Heart left ventricle (tissue), 16 donors: ENCODE measurements at regions not wholly inside any gene's neighbourhood (a gene's known extent, or its start where the extent isn't known, plus 50 kb on each side); places are given as distances from the start of the nearest gene placed in this dataset.

Source experiments
- ATAC-seq, 4 donors: fragments of 200-7000 bp; cut with Tn5 transposase; one replicate each; pipeline ENCODE4 v1.9.1; 2020 to 2022; ENCODE audit warnings: moderate library complexity in 4 of 4, mild to moderate bottlenecking in 3 of 4, moderate number of reproducible peaks in 1 of 4
- DNase-seq, 5 donors: peaks; one replicate each; pipeline ENCODE4 v3.0.0-alpha.2; 2020
- H3K27ac ChIP-seq, 12 donors: fragments of 200-600 bp; sonication (generic) in 4 of 12; one replicate each; pipeline versions ENCODE4 v1.5.0 to v1.8.0; 2016 to 2022; ENCODE audit warnings: mild to moderate bottlenecking in 2 of 12
- H3K27me3 ChIP-seq, 9 donors: fragments of 200-600 bp; sonication (generic) in 2 of 9; one replicate each; pipeline versions ENCODE4 v1.5.1 to v1.8.0; 2016 to 2022; ENCODE audit warnings: mild to moderate bottlenecking in 3 of 9
- H3K36me3 ChIP-seq, 9 donors: fragments of 200-600 bp; sonication (generic) in 2 of 9; one replicate each; pipeline versions ENCODE4 v1.5.0 to v1.8.0; 2018 to 2022; ENCODE audit warnings: mild to moderate bottlenecking in 2 of 9
- H3K4me1 ChIP-seq, 12 donors: fragments of 200-600 bp; sonication (generic) in 4 of 12; one replicate each; pipeline versions ENCODE4 v1.5.0 to v1.8.0; 2016 to 2022; ENCODE audit warnings: mild to moderate bottlenecking in 3 of 12
- H3K4me3 ChIP-seq, 12 donors: fragments of 200-600 bp; sonication (generic) in 4 of 12; one replicate each; pipeline versions ENCODE4 v1.5.0 to v1.8.0; 2017 to 2022; ENCODE audit warnings: mild to moderate bottlenecking in 9 of 12, moderate library complexity in 4 of 12
- H3K9me3 ChIP-seq, 12 donors: fragments of 200-600 bp; sonication (generic) in 4 of 12; one replicate each; pipeline versions ENCODE4 v1.5.0 to v1.8.0; 2016 to 2022; ENCODE audit warnings: mild to moderate bottlenecking in 1 of 12
- POLR2A ChIP-seq, 2 donors: fragments of 450-650 bp; IDR thresholded peaks; one replicate each; pipeline ENCODE4 v1.6.1; 2017; ENCODE audit warnings: antibody characterized with exemption in 2 of 2, mild to moderate bottlenecking in 2 of 2, moderate library complexity in 2 of 2
- WGBS, 4 donors: extraction: QIAGEN DNeasy Blood & Tissue Kit in 2 of 4; methylation state at CpG; one replicate each; pipeline versions ENCODE4 v1.1.5 to v1.1.7; 2013 to 2018; 5-methylcytosine and 5-hydroxymethylcytosine counted together
- intact Hi-C, 10 donors: fragments of 100-400 bp; cut with DNase I; formaldehyde crosslinking; loops; one replicate each; pipeline versions ENCODE4 v1.11.1 to v1.14.2; 2022
- TF ChIP-seq, protein P1 (sequence below), 12 donors: fragments of 200-600 bp; sonication (generic) in 4 of 12; IDR thresholded peaks; one replicate each; pipeline versions ENCODE4 v1.5.0 to v1.8.0; 2018 to 2022; ENCODE audit warnings: antibody characterized with exemption in 12 of 12, mild to moderate bottlenecking in 5 of 12
- donor health status: ischemic (EF 13 %, LVEDD 7.1; RV severe dilation, severe dysfunction).
- donor health status: healthy with polysubstance abuse.
- donor health status: DM: no; HTN: yes; CAD: no.
- donor health status: DM: no; HTN: no; CAD: no.
- donor health status: ischemic (EF 25% LVEDD 6.9; RV normal size, moderate dysfunction).
- donor health status: ischemic (EF 25% LVEDD 5.7; RV mildly dilated, moderate dysfunction).
- donor health status: healthy.
- donor health status: DM: yes; HTN: yes; CAD: no.
- donor health status: ischemic (EF 35%, LVEDD 5.7; RV mildly dilated, moderate dysfunction).
- donor health status: nonischemic (EF 11% LVEDD 7.7; RV severe dilation, severe dysfunction).
- donor health status: DM: yes; HTN: yes; CAD: no.
- donor health status: PGD.
- donor health status: ischemic (EF 29% LVEDD 5.4; RV normal size, mild dysfunction).
- donor health status: nonischemic (EF 23%, LVEDD 6.1; RV moderate dilation, normal function).

DNA sequence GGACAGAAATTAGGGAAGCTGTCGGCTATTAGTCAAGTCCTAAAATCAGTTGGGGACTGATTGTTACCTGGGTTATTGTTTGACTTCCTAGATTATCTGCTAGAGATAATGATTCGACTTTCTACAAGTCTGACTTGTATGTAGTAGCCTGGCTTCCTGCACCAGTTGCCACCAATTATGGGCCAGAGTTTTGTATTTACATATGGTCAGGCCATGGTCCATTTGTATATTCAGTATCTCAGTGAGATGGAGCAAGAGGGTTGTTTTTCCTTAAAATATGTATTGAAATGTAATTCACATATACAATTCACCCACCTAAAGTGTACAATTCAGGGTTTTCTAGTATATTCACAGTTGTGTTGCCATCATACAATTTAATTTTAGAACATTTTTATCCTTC is 130.6 kb upstream of the PHACTR3 start:
- Histone ChIP-seq H3K4me3 (no peak overlapping the region), H3K36me3 (no peaks in the 10 kb centered on the region), H3K4me1 (no peaks in the 10 kb centered on the region), H3K27ac (no peak overlapping the region), H3K9me3 (no peaks in the 10 kb centered on the region), H3K27me3 (peaks cover 0 to 16% (median 0%) of the 10 kb centered on the region in 9 donors)
- no peak for TF ChIP-seq POLR2A (IDR thresholded peaks at IDR 0.05)
- intact Hi-C loops = no loop called here
- DNase-seq = no peak
- ATAC-seq = no peak
- WGBS, 4 donors = 67 to 77% (median 69%) methylated on average over 2 of the region's 2 CpGs

DNA sequence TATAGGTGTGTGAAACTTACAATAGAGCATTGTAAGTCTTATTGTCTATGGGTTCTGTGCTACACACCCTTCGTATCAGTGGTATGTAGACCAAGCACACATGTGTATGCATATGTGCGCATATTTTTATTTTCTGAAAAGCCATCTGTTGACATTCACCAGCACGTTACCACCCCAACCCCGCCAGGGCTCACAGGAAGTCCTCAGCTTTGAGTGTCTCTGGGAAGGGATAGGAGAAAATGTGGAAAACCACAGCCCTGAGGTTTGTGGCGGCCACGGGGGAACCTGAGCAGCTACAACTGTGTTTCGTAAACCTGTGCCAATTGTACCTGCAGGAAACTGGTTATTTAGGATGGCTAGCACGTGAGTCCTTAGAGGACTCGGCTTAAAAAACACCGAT is 123.3 kb upstream of the PHACTR3 start:
- TF ChIP-seq, protein P1, sequence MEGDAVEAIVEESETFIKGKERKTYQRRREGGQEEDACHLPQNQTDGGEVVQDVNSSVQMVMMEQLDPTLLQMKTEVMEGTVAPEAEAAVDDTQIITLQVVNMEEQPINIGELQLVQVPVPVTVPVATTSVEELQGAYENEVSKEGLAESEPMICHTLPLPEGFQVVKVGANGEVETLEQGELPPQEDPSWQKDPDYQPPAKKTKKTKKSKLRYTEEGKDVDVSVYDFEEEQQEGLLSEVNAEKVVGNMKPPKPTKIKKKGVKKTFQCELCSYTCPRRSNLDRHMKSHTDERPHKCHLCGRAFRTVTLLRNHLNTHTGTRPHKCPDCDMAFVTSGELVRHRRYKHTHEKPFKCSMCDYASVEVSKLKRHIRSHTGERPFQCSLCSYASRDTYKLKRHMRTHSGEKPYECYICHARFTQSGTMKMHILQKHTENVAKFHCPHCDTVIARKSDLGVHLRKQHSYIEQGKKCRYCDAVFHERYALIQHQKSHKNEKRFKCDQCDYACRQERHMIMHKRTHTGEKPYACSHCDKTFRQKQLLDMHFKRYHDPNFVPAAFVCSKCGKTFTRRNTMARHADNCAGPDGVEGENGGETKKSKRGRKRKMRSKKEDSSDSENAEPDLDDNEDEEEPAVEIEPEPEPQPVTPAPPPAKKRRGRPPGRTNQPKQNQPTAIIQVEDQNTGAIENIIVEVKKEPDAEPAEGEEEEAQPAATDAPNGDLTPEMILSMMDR (IDR thresholded peaks at IDR 0.05) = no peak
- TF ChIP-seq POLR2A (IDR thresholded peaks at IDR 0.05) = no peak
- no peak for DNase-seq
- Histone ChIP-seq H3K4me3 (no peak overlapping the region), H3K27ac (no peak overlapping the region), H3K36me3 (no peaks in the 10 kb centered on the region), H3K27me3 (peaks cover 0 to 28% (median 7%) of the 10 kb centered on the region in 9 donors), H3K9me3 (no peaks in the 10 kb centered on the region), H3K4me1 (no peaks in the 10 kb centered on the region)
- no peak for ATAC-seq
- intact Hi-C loops = no loop called here
- WGBS, 4 donors = 61 to 71% (median 68%) methylated on average over 10 of the region's 10 CpGs

DNA sequence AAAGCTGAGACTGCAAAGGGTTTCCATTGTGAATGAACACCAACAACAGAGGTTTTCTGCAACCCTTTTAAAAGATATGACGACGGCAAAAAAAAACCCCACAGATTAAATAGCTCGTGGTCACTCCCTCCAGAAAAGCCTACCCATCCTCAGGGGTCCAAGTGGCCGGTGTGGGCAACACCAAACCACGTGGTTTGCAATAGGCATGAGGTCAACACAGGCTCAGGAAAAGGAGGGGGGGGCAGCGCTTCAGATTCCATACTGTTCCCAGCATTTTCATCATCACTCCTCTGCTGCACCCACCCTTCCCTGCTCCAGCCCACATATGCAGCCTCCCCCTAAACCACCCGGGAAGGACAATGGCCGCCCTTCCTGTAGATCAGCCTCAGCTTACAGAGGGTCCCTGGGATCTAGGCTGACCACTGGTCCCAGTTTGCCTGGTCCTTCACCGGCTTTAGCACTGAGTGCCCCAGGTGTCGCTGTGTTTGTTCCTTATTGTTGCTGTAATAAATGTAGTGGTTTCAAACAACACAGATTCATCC is 122.8 kb upstream of the PHACTR3 start:
- DNase-seq (no peak), ATAC-seq (no peak)
- Histone ChIP-seq H3K36me3 (no peaks in the 10 kb centered on the region), H3K4me1 (no peaks in the 10 kb centered on the region), H3K4me3 (no peak overlapping the region), H3K9me3 (no peaks in the 10 kb centered on the region), H3K27ac (no peak overlapping the region), H3K27me3 (peaks cover 0 to 28% (median 7%) of the 10 kb centered on the region in 9 donors)
- WGBS, 4 donors = 78 to 86% (median 84%) methylated on average over 10 of the region's 10 CpGs
- intact Hi-C loops = no loop called here
- no peak for TF ChIP-seq POLR2A (IDR thresholded peaks at IDR 0.05)
- TF ChIP-seq, protein P1 (IDR thresholded peaks at IDR 0.05) = no peak

DNA sequence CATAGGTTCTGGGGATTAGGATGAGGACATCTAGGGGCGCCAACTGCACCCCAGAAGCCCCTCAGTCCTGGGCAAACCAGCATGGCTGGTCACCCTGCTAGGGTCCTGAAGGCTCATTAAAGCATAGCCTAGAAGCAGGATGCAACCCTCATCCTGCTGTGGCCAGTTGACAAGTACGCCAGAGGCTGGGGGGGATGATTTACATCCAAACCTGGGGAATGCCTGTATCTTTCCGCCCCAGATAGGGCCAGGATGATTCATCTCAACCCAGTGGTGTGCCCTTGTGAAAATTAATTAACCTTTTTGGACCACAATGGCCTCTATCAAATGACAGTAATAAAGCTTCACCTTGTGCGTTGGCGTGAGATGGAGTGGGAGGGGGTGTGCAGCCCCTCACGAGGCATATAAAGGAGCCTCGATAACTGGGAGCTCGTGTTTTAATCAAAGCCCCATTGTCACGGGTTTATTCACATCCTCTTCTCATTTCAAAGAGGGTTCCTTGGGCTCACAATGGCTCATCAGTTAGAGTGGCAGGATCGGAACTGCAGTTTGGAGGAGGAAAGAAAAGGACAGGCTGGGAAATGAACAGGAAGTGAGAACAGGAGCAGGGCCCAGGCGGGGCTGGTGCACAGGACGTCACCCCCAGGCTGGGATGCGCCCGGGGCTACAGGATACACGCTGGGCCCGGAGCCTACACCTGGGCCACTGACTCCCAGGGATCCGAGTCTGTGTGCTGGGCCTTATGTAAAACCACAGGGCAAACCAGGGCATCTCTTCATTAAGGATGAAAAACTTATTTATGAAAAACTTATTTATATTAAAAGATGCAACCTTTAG is 121.8 kb upstream of the PHACTR3 start:
- intact Hi-C loops = no loop called here
- Histone ChIP-seq H3K36me3 (no peaks in the 10 kb centered on the region), H3K4me3 (no peak overlapping the region), H3K9me3 (no peaks in the 10 kb centered on the region), H3K27me3 (peaks cover 0 to 28% (median 7%) of the 10 kb centered on the region in 9 donors), H3K4me1 (no peaks in the 10 kb centered on the region), H3K27ac (no peak overlapping the region)
- DNase-seq (no peak), ATAC-seq (no peak)
- TF ChIP-seq, protein P1 (IDR thresholded peaks at IDR 0.05) = no peak
- no peak for TF ChIP-seq POLR2A (IDR thresholded peaks at IDR 0.05)
- WGBS, 4 donors = 72 to 76% (median 74%) methylated on average over 16 to 17 of the region's 17 CpGs
